Lower leg skin (tissue), 3 donors: ENCODE measurements at regions not wholly inside any gene's neighbourhood (a gene's known extent, or its start where the extent isn't known, plus 50 kb on each side); places are given as distances from the start of the nearest gene placed in this dataset.

Experiments used
- CTCF ChIP-seq, 3 donors: fragments of 450-650 bp; IDR thresholded peaks; one replicate each; pipeline ENCODE4 v1.5.1; 2016; ENCODE audit warnings: antibody characterized with exemption in 3 of 3, mild to moderate bottlenecking in 3 of 3, moderate library complexity in 2 of 3
- POLR2A ChIP-seq, 2 donors: fragments of 450-650 bp; IDR thresholded peaks; one replicate each; pipeline ENCODE4 v1.6.1; 2016 to 2017; ENCODE audit warnings: antibody characterized with exemption in 2 of 2, mild to moderate bottlenecking in 1 of 2, moderate library complexity in 1 of 2

GRCh38 chr18:76131738-76132137 lies 363.3 kb downstream of the ZNF516 start:
- TF ChIP-seq CTCF (IDR thresholded peaks at IDR 0.05) (no peak), POLR2A (IDR thresholded peaks at IDR 0.05) (no peak)
